HG03571 (cell line): ENCODE measurements at regions not wholly inside any gene's neighbourhood (a gene's known extent, or its start where the extent isn't known, plus 50 kb on each side); places are given as distances from the start of the nearest gene placed in this dataset.
"Not testable (repeated sequence)": the region's sequence is repeated elsewhere in the genome, so short reads cannot be mapped to it uniquely, and the experiment has no call there.

ENCODE experiments used
- ATAC-seq: cut with Tn5 transposase; IDR thresholded peaks from one replicate; pipeline ENCODE4 v1.9.1; 2021; ENCODE audit not compliant: unreplicated experiment

DNA sequence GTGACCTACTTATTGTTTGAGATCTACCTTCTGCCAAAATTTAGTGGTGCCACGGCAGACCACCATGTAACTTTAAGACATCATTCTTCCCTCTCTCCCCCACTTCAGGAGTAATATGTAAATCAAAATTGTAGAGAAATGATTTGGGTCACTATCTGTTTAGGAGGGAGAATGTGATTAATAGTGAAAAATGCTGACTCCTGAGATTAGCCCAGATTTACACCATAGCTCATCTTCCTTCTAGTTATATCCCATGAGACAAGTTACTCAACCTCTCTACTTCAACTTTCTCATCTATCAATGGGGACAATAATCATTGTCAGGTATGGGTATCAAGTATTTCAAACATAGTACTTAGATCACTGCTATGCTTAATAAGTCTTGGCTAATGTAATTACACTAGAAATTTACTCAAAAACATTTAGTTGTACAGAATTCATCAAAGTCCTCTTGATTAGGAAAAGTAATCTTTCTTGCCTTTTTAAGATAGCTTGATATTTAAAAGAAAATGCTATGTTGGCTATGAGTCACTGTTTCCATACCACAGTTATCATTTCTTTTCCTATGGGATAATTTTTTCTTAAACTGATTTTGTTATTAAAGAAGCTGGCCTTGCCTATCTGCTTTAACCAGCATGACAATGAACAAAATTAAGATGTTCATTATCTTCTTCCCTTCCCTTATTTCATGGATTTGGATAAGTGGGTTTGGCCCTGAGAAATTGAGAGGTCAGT is 1038.9 kb upstream of the ZEB2 start:
- no peak for ATAC-seq

DNA sequence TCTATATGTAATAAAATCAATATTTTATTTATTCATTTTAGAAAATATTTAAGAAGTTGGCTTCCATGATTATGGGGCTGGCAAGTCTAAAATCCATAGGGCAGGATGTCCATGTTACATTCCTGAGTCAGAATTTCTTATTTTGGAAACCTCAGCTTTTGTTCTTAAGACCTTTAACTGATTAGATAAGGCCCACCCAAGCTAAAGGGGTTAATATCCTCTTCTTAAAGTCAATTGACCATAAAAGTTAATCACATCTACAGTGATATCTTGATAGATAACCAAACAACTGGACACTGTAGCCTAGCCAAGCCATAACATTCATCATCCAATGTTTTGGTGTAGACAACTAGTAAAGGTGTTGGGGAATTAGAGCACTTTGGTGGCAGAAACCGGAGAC is 1035.4 kb upstream of the ZEB2 start:
- ATAC-seq: no peak

DNA sequence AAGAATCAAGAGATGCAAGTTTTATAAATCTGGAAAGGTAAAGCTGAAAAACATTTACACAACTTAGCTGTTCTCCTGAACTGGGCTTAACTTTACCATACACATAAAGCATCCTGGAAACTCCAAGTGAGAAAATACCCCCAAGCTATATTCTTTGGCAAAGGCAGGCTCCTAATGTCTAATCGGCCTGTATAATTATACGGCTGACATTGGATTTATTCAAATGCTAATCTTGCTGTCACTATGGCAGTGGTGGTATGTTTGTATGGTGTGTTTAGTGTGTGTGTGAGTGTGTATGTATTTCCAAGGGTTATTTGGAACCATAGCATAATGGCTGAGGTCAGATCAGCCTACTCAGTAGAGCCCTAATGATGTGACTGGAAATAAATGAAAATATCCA is 1031.8 kb upstream of the ZEB2 start:
- no peak for ATAC-seq

DNA sequence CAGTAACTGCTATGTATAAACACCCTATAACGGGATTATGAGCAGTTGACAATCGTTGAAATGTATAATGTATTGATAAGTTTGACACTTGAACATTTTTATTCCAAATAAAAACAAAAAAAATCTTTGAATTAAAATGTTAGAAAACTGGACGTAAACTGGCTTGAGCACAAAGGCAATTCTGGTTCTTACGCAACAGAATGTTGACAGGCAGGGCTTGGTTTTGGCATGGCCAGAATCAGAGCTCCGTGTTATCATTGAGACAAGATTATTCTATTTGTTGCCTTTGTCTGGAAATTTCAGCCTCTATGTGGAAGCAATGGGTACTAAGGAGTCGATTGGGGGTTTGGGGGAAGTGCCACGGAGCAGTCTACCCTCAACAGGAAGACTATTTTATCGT is 1028.6 kb upstream of the ZEB2 start:
- no peak for ATAC-seq

DNA sequence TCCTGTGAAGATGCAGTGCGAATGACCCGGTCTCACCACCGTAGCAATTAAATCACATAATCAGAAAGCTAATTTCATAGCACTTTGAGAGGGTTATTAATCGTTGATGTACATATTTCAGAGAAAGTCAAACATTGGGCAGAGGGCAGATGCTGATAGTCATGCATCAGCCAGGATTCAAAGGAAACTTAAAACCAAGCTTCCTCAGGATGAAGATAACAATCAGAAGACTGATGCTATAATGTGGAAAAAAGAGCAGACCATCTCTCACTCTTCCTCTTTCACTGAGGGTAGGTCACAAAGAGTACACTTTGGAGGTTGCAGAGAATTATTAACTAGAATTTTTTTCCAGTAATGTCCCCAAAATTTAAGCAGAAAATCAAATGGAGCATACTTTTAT is 1027.7 kb upstream of the ZEB2 start:
- ATAC-seq: no peak

DNA sequence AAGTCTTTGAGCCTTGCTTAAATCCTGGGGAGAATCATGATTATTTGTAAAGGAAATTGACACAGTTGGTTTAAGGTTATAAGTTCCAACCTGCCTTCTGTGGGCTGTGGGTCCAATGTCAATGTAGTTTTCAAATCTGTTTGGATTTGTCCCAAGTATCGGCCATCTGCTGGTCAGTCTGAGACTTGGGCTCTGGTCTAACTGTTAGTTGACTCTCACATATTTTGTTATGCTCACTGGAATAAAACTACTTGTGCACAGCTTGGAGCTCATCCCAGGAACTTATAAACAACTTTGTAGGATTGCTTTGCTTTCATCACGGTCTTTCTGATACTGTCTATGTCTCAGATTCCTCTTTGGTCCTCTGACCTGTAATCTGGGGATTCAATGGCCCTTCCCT is 1026.2 kb upstream of the ZEB2 start:
- no peak for ATAC-seq

DNA sequence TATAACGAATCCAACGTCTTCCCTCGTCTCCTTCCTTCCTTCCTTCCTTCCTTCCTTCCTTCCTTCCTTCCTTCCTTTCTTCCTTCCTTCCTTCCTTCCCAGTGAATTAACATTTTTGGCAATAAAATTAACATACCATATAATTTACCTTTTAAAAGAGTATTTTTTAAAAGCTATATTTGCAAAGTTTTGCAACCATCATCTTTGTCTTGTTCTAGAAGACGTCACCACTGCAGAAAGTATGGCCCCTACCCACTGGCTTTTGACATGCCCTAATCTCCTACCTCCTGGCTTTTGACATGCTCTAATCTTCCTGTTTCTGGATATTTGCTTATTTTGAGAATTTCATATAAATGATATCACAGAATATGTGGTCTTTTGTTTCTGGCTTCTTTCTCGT is 1023.9 kb upstream of the ZEB2 start:
- ATAC-seq: no peak

DNA sequence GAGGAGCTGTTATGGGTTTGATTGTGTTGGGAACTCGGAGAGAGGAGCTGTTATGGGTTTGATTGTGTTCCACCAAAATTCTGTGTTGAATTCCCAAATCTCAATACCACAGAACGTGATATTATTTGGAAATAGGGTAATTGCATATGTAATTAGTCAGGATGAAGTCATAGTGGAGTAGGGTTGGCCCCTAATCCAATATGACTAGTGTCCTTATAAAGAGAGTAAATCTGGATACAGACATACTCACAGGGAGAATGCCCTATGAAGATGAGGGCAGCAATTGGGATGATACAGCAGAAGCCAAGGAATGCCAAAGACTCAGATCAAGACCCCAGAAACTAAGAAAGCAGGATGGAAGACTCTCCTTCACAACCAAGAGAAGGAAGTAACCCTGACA is 1023.2 kb upstream of the ZEB2 start:
- ATAC-seq: no peak

DNA sequence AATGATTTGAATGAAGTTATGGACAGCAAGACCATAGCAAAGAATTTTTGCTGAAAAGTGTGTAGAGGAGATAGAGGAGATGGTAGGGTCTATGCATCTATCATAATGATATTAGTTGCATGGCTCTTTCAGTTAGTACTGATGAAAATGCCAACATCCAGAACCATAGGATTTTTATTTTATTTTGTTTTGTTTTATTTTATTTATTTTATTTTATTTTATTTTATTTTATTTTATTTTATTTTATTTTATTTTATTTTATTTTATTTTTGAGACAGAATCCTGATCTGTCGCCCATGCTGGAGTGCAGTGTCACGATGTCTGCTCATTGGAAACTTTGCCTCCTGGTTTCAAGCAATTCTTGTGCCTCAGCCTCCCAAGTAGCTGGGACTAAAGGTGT is 1021.1 kb upstream of the ZEB2 start:
- no peak for ATAC-seq

DNA sequence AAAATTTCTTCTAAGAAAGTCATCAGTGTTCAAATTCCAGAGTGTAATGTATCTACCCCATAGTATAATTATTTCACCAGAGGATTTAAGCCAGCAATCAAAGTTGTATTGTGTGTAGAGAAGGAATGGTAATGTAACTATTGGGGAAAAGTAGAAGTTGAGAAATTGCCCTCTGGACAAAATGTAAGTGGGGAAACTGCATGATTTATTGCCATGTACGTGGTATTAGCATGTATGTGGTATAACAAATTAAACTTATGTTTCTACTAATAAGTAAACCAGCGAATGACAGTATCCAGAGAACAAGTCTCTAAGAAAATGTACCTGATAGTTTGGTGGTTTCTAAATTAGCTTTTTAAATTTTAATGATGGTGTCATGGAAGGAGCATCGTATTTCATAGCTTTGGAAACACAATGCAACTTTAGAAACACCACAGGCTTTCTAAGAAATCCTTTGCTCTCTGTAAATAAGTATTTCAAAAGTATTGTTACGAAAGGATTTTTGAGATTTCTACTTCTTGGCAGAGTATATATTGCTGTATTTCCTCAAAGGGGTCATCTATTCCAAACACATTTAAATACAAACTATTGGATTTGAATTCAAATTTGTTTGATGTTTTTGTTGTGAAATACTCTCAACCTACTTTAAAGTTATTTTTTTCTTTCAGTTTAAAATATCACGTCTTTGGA is 1018.9 kb upstream of the ZEB2 start:
- no peak for ATAC-seq

DNA sequence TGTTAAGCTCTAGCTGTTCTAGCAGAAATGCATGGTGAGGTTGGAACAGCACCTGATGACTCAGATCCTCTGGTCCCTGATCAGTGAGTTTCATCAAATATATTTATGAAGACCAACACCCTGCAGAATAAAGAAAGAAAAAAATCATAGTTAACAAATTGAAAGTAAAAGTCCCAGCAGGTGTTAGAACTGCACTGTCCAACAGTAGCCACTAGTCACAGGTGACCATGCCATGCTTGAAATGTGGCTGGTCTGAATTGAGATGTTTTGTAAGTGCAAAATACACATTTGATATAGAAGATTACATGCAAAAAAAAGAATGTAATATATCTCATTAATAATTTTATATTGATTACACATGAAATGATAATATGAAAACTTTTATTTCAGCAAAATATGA is 1010.7 kb upstream of the ZEB2 start:
- ATAC-seq: no peak

DNA sequence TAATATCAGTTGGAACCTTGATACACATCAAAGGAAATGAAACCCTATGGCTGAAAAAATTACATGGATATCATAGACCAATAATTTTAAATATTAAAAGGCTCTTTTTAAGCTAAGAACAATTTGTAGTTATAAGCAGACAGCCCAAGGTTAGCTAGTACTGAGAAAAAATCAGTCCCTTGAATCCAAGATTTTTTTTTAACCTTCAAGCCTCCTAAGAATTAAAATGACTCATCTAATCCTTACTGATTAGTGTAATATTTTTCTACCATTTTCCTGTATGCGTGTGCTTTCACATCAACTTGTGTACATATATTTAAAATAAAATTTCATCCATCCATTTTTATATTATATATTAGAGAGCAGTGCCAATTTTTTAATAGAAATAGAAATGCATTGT is 1004.9 kb upstream of the ZEB2 start:
- ATAC-seq: no peak

DNA sequence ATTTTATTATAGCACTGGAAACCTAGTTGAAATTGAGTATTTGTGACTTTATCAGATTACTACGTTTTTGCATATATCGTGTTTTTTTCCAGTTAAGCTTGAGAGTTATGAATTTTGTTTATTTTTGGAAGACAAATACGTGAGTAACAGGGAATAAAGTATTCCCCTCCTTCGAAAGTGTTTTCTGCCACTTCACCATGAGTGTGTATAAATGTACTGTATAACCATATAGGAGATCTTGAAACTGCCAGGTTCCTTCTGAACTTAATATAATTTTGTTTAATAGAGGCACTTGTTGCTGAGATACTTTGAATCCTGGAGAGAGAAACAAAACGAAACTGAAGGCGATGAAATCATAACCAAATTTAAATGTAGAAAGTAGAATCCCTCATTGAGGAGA is 1004.4 kb upstream of the ZEB2 start:
- no peak for ATAC-seq

DNA sequence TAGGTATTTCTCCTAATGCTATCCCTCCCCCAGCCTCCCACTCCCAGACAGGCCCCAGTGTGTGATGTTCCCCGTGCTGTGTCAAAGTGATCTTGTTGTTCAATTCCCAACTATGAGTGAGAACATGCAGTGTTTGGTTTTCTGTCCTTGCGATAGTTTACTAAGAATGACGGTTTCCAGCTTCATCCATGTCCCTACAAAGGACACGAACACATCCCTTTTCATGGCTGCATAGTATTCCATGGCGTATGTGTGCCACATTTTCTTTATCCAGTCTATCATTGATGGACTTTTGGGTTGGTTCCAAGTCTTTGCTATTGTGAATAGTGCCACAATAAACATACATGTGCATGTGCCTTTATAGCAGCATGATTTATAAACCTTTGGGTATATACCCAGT is 999.3 kb upstream of the ZEB2 start:
- ATAC-seq: not testable (repeated sequence)

DNA sequence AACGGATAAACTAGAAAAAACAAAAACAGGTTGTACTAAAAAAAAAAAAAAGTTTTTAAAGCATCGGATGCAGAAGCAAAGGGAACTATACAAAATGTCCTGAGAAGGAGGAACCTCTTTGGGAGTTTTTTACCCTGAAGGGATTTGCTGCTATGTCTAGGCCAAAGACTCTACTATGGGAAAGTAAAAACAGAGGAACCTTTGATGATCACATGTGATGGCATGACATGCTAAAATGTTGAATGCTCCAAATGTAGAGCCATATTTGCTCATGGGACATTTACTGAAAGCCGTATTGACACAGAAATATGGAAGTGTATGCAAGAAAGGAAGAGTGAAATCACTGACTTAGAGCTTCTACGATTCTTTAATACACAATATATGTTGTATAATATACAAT is 992.0 kb upstream of the ZEB2 start:
- ATAC-seq: no peak

DNA sequence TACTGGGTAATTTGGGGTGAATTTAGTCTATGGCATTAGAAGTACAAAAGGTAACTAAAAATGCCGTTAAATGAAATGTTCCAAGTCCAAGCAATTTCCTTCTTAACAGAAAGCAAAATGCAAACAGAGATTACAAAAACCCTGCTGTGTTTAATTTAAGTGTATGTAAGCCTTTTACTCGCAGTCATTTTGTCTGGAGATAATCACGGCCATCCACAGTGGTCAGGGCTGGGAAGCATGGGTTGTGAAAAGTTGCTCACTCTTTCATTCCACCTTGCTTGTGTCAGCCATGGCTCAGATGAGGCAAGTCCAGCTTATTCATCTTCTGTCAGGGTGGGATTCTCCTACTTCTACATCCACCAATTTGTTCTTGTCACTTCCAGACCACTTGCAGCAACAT is 983.6 kb upstream of the ZEB2 start:
- ATAC-seq: no peak

DNA sequence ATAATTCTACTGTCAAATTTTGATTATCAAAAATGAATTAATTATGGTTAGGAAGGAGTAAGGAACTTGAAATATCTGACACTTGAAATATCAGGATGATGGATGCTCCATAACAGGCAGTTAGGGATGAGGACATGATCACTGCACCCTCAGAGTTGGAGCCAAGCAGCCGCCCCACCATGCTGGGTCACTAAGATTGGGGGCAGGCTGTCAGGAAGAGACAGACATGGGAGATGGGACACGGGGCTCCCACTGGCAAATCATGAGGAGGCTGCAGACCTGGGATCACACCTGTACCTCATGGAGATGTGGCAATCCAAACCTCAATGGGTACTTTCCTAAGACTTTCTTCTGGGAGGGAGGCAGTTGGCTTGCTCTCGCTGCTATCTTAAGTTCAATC is 982.0 kb upstream of the ZEB2 start:
- no peak for ATAC-seq

DNA sequence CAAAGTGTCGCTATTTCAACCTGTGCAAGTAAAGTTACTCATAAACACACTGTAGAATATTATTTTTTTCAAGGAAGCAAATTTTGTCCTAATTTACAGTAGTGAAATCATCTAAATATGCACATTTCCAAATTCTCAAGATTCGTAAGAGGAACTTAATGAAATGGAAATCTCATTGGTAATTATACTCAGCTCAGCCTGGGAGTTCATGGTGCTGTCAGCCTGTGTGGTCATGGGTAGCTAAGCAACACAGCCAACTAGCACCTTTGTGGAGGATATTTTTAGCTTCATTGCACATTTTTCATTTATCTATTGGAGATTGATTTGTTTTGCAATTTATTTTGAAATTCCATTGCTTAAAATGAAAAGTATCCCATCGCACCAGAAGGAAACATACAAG is 975.7 kb upstream of the ZEB2 start:
- ATAC-seq: no peak

DNA sequence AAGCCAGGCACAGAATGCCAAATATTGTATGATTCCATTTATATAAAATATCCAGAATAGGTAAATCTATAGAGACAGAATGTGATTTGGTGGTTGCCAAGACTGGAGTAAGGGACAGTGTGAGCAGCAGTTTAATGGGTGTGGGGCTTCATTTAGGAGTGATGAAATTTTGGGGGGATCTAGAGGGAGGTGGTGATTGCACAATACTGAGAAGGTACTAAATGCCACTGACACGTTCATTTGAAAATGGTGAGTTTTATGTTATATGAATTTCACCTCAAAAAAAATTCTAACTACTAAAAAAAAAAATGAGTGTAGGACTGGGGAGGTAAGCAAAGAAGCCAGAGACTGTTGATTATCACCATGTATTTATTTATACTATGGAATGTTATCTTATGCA is 974.5 kb upstream of the ZEB2 start:
- no peak for ATAC-seq

DNA sequence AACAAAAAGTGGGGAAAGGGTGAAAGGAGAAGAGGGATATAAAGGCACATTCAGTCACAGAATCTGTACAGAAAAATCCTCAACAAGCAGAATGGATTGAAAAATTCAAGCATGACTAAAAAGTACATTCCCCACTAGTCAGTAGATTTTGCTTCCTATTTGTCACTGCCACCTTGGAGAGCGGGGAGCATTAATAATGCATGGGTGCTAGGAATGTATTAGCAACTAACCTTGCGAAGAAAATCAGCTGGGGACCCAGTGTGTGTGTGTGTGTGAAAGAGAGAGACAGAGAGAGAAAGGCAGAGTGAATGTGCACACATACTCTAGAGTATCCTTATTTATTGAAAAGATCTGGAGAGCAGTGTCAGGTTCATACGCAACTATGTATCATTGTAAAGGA is 968.7 kb upstream of the ZEB2 start:
- no peak for ATAC-seq

DNA sequence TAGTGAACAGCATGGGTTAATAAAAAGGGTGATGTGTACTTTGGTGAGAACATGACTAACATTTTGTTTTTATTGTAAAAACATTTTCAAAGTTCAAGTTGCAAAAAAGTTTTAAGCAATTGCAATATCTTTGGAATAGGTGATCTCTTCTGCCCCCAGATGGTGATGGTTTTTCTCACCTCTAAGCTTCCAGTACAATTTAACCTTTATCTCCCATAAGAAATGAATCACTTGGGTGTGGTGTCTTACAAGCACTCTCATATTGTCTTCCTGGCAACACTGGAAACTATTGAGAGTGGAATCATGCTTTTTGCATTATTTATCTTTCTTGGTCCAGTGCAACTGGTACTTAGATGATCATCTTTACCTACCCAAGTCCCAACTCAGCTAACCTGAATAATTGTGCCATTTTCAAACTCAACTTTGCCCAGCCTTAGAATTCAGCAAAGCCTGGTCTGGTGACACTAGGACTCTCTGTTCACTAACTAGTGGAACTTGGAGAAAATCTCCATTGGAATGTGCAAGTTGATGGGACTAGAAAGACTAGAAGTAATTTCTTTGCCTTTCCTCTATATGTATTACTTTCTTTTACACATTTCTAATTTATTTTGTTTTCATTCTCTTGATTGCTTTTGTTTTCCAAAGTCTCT is 964.7 kb upstream of the ZEB2 start:
- no peak for ATAC-seq

DNA sequence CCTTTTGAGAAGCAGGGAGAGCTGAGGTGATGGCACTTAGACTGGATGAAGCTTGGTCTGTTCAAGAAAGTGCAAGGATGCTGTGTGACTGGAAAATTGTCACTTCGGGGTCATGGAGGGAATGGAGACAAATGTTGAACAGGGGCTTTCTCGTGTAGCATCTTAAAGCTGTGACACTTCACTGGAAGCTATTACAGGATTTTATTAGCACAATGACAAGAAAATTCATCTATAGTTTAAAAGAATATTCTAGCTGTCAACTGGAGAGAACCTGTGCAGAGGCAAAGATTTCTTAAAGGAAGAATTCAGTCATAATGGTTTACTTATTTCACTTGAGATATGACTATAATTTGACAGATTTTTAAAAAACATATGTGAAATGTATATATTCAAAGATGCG is 963.9 kb upstream of the ZEB2 start:
- ATAC-seq: no peak
